Ishikawa (cell line): ENCODE measurements at regions not wholly inside any gene's neighbourhood (a gene's known extent, or its start where the extent isn't known, plus 50 kb on each side); places are given as distances from the start of the nearest gene placed in this dataset.

Experiments
- CEBPB ChIP-seq: IDR thresholded peaks from 2 replicates; pipeline ENCODE4 v1.6.1; 2012
- CREB1 ChIP-seq: IDR thresholded peaks from 2 replicates; pipeline ENCODE4 v1.6.1; 2012; ENCODE audit warnings: low read depth
- EGR1 ChIP-seq: IDR thresholded peaks from 2 replicates; pipeline ENCODE4 v1.6.1; 2012
- EP300 ChIP-seq: IDR thresholded peaks from 2 replicates; pipeline ENCODE4 v1.6.1; 2012; ENCODE audit warnings: borderline replicate concordance
- FOXM1 ChIP-seq: IDR thresholded peaks from 2 replicates; pipeline ENCODE4 v1.6.1; 2012; ENCODE audit warnings: low read depth, borderline replicate concordance
- MAX ChIP-seq: IDR thresholded peaks from 2 replicates; pipeline ENCODE4 v1.6.1; 2012
- NFIC ChIP-seq: IDR thresholded peaks from 2 replicates; pipeline ENCODE4 v1.6.1; 2012
- RAD21 ChIP-seq: IDR thresholded peaks from 2 replicates; pipeline ENCODE4 v1.6.1; 2012; ENCODE audit warnings: low read depth
- REST ChIP-seq: IDR thresholded peaks from 2 replicates; pipeline ENCODE4 v1.6.1; 2012; ENCODE audit warnings: low read depth, mild to moderate bottlenecking
- TAF1 ChIP-seq: IDR thresholded peaks from 2 replicates; pipeline ENCODE4 v1.6.1; 2012; ENCODE audit warnings: low read depth, mild to moderate bottlenecking
- TCF12 ChIP-seq: IDR thresholded peaks from 2 replicates; pipeline ENCODE4 v1.6.1; 2012; ENCODE audit warnings: low read depth
- TEAD4 ChIP-seq: IDR thresholded peaks from 2 replicates; pipeline ENCODE4 v1.6.1; 2012
- USF1 ChIP-seq: IDR thresholded peaks from 2 replicates; pipeline ENCODE4 v1.6.1; 2012
- YY1 ChIP-seq: IDR thresholded peaks from 2 replicates; pipeline ENCODE4 v1.6.1; 2012; ENCODE audit warnings: low read depth
- ZBTB7A ChIP-seq: IDR thresholded peaks from 2 replicates; pipeline ENCODE4 v1.6.1; 2012; ENCODE audit warnings: low read depth

GRCh38 chr4:181853881-181854511, 389.2 kb upstream of the TENM3 start:
- TF ChIP-seq NFIC (no peak), EGR1 (no peak), TEAD4 (no peak), TCF12 (no peak), TAF1 (no peak), FOXM1 (no peak), ZBTB7A (no peak), MAX (no peak)

GRCh38 chr4:181855307-181855706, 387.9 kb upstream of the TENM3 start:
- TF ChIP-seq TEAD4, result no peak
- TF ChIP-seq FOXM1, result no peak
- TF ChIP-seq EGR1, result no peak
- no peak for TF ChIP-seq CREB1
- no peak for TF ChIP-seq REST
- no peak for TF ChIP-seq TCF12
- TF ChIP-seq CEBPB, result no peak
- no peak for TF ChIP-seq USF1
- TF ChIP-seq YY1, result no peak
- TF ChIP-seq EP300, result no peak
- no peak for TF ChIP-seq MAX
- no peak for TF ChIP-seq TAF1
- TF ChIP-seq NFIC, result no peak
- TF ChIP-seq RAD21, result no peak
- TF ChIP-seq ZBTB7A, result no peak

- no peak for TF ChIP-seq TEAD4
- TF ChIP-seq EGR1, result no peak
- no peak for TF ChIP-seq NFIC
- TF ChIP-seq CEBPB, result no peak
- TF ChIP-seq RAD21, result no peak
- no peak for TF ChIP-seq REST
- no peak for TF ChIP-seq CREB1
- TF ChIP-seq FOXM1, result no peak
- no peak for TF ChIP-seq EP300
Observed at GRCh38 chr4:181858741-181859140, 384.5 kb upstream of the TENM3 start.

GRCh38 chr4:181859439-181859838, 383.8 kb upstream of the TENM3 start:
- TF ChIP-seq ZBTB7A, result no peak
- TF ChIP-seq EGR1, result no peak
- TF ChIP-seq EP300, result no peak
- TF ChIP-seq MAX, result no peak
- no peak for TF ChIP-seq TCF12
- no peak for TF ChIP-seq NFIC
- no peak for TF ChIP-seq TAF1
- no peak for TF ChIP-seq TEAD4
- no peak for TF ChIP-seq USF1
- no peak for TF ChIP-seq YY1
- no peak for TF ChIP-seq REST
- TF ChIP-seq RAD21, result no peak
- TF ChIP-seq FOXM1, result no peak
- TF ChIP-seq CREB1, result no peak
